ENCODE measurements at regions not wholly inside any gene's neighbourhood (a gene's known extent, or its start where the extent isn't known, plus 50 kb on each side); places are given as distances from the start of the nearest gene placed in this dataset.

- H3K27me3 ChIP-seq (ENCODE audit: low read length) = no peaks in the 10 kb centered on the region
- ChIA-PET CTCF (no interaction called here), POLR2A (ENCODE audit: unreplicated experiment) (interaction anchor here (1.0 kb wide), 1 partner anchor 261 kb away, joined by 6 read pairs; no protein-coding TSS in a partner anchor)
- no peaks in the 10 kb centered on the region for H4K20me1 ChIP-seq (ENCODE audit: low read length)
- H3K4me1 ChIP-seq (ENCODE audit: insufficient read depth, low read length) = 0 out of 2 replicates have a peak, but pooled peaks cover 5% of the 10 kb centered on the region
- no peak overlapping the region for H2AFZ ChIP-seq (ENCODE audit: low read length)
- intact Hi-C loops (cut with micrococcal nuclease) = no loop called here
- no peak overlapping the region for H3K4me3 ChIP-seq (ENCODE audit: low read length)
- no peaks in the 10 kb centered on the region for H3K79me2 ChIP-seq (ENCODE audit: low read length)
- H3K9ac ChIP-seq (ENCODE audit: low read length) = no peak overlapping the region
- H3K27ac ChIP-seq (ENCODE audit: low read length) = no peak overlapping the region
- TF ChIP-seq CTCF (conservative IDR thresholded peaks at IDR 0.05; ENCODE audit: low read depth, low read length) = no peak
- no peak for TF ChIP-seq EZH2 (IDR thresholded peaks at IDR 0.05; ENCODE audit: low read length, unreplicated experiment)
- TF ChIP-seq EZH2phosphoT487 (IDR thresholded peaks at IDR 0.05; ENCODE audit: borderline replicate concordance, low read length) = no peak
- no peak overlapping the region for H3K4me2 ChIP-seq (ENCODE audit: low read length)
- DNase-seq (no peak), ATAC-seq (no peak)
- no peaks in the 10 kb centered on the region for H3K9me3 ChIP-seq (ENCODE audit: low read length)
- H3K36me3 ChIP-seq (ENCODE audit: low read depth, low read length) = no peaks in the 10 kb centered on the region
- BruUV-seq (replicated peaks) = no TSS peak
- no peaks in the 10 kb centered on the region for H3F3A ChIP-seq (ENCODE audit: low read length, unreplicated experiment)
- no peaks in the 10 kb centered on the region for H3K9me2 ChIP-seq (replicated peaks; ENCODE audit: low read length)
Measured at GRCh38 chr11:69378303-69379141, 84.6 kb downstream of the MYEOV start.

DNA sequence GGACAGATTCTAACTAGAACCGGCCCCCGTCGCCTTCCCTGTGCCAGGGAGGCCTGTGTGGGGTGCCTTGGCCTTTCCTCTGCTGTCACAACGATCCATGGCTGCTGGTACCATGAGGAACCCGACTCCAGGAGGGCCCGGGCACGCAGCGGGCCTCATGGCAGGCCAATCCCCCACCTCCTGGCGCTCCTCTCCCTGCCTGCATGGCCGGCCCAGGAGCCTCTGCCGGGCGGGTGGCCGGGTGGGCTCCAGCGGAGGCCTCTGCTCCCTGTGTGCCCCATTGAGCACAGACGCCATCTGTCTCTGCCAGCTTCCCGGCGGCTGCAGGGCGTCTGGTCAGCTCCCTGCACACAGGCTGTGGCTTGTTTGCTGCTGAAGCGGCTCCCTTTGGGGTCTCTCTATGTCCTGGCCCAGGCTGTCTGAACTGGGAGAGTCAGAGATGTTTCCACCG lies 86.5 kb downstream of the MYEOV start:
- H3K4me3 ChIP-seq (ENCODE audit: low read length) = no peak overlapping the region

More for the DNA sequence above, 86.5 kb downstream of the MYEOV start:
- H3K9me3 ChIP-seq (ENCODE audit: low read length) = no peaks in the 10 kb centered on the region
- H3K79me2 ChIP-seq (ENCODE audit: low read length) = no peaks in the 10 kb centered on the region
- H3K4me1 ChIP-seq (ENCODE audit: insufficient read depth, low read length) = 0 out of 2 replicates have a peak, but pooled peaks cover 5% of the 10 kb centered on the region
- no peak overlapping the region for H3K4me2 ChIP-seq (ENCODE audit: low read length)
- H3K36me3 ChIP-seq (ENCODE audit: low read depth, low read length) = no peaks in the 10 kb centered on the region
- no peaks in the 10 kb centered on the region for H3F3A ChIP-seq (ENCODE audit: low read length, unreplicated experiment)
- no peaks in the 10 kb centered on the region for H4K20me1 ChIP-seq (ENCODE audit: low read length)
- ATAC-seq (no peak), DNase-seq (no peak)
- H3K9me2 ChIP-seq (replicated peaks; ENCODE audit: low read length) = no peaks in the 10 kb centered on the region
- H3K27ac ChIP-seq (ENCODE audit: low read length) = no peak overlapping the region
- ChIA-PET CTCF (no interaction called here), POLR2A (ENCODE audit: unreplicated experiment) (no interaction called here)
- TF ChIP-seq CTCF (conservative IDR thresholded peaks at IDR 0.05; ENCODE audit: low read depth, low read length) (no peak), EZH2 (IDR thresholded peaks at IDR 0.05; ENCODE audit: low read length, unreplicated experiment) (no peak), EZH2phosphoT487 (IDR thresholded peaks at IDR 0.05; ENCODE audit: borderline replicate concordance, low read length) (no peak)
- no TSS peak for BruUV-seq (replicated peaks)
- no peak overlapping the region for H2AFZ ChIP-seq (ENCODE audit: low read length)
- intact Hi-C loops (cut with micrococcal nuclease) = no loop called here
- H3K27me3 ChIP-seq (ENCODE audit: low read length) = no peaks in the 10 kb centered on the region
- no peak overlapping the region for H3K9ac ChIP-seq (ENCODE audit: low read length)
